ENCODE measurements at regions not wholly inside any gene's neighbourhood (a gene's known extent, or its start where the extent isn't known, plus 50 kb on each side); places are given as distances from the start of the nearest gene placed in this dataset.

GRCh38 chr13:79149210-79149609, 256.8 kb downstream of the RBM26 start:
- ChIA-PET CTCF (ENCODE audit: low intra/inter-chr PET ratio, low total read pairs) (no interaction called here), POLR2A (no interaction called here)
- ATAC-seq (no peak), DNase-seq (ENCODE audit: low spot score) (no peak), FAIRE-seq (no peak)
- no TSS peak for BruUV-seq (replicated peaks)
- no peaks in the 10 kb centered on the region for H3K79me2 ChIP-seq (ENCODE audit: insufficient read depth, low read length)
- no peaks in the 10 kb centered on the region for H3K4me1 ChIP-seq (ENCODE audit: insufficient read depth, low read length)
- H3K4me3 ChIP-seq (replicated peaks in 1 of 3; ENCODE audit: insufficient read depth in 1 of 3, low read depth in 2 of 3, low read length in 3 of 3) = no peak overlapping the region
- in situ Hi-C loops (cut with HindIII; ENCODE audit: extremely low pct_ligation_motif_present, low pct_unique_long_range_greater_than_20kb) (no loop called here), intact Hi-C loops (cut with micrococcal nuclease; ENCODE audit: unreplicated experiment) (no loop called here)
- no peaks in the 10 kb centered on the region for H3K36me3 ChIP-seq (replicated peaks in 1 of 2; ENCODE audit: control insufficient read depth in 1 of 2, insufficient read depth in 2 of 2, low read length in 2 of 2)
- 3% methylated on average over 1 of the region's 1 CpG for WGBS (ENCODE audit: low lambda C conversion rate)
- no peaks in the 10 kb centered on the region for H3K27me3 ChIP-seq (ENCODE audit: control insufficient read depth in 1 of 2, insufficient read depth in 2 of 2, low read length in 2 of 2)
- H3K9ac ChIP-seq (ENCODE audit: insufficient read depth, low read depth, low read length) = no peak overlapping the region
- TF ChIP-seq SOX6 (IDR thresholded peaks at IDR 0.05) = no peak
- no peak for TF ChIP-seq SOX6 (CRISPR knock-in tag; IDR thresholded peaks at IDR 0.05)
- TF ChIP-seq ZNF317 (CRISPR knock-in tag; IDR thresholded peaks at IDR 0.05) = peak; percentile 64; the same call in 1 of the 2 replicates
- no peak overlapping the region for H3K4me2 ChIP-seq (ENCODE audit: low read depth, low read length)
- no peaks in the 10 kb centered on the region for H3K9me3 ChIP-seq (ENCODE audit: low read length)
- no peak overlapping the region for H2AFZ ChIP-seq (ENCODE audit: low read length)
- no peak overlapping the region for H3K27ac ChIP-seq (ENCODE audit: extremely low read length, insufficient read depth, low read length)
- H4K20me1 ChIP-seq (ENCODE audit: insufficient read depth, low read length) = no peaks in the 10 kb centered on the region

- intact Hi-C loops (cut with micrococcal nuclease; ENCODE audit: unreplicated experiment) (no loop called here), in situ Hi-C loops (cut with HindIII; ENCODE audit: extremely low pct_ligation_motif_present, low pct_unique_long_range_greater_than_20kb) (no loop called here)
- POLR2A ChIA-PET = no interaction called here
- H3K4me2 ChIP-seq (ENCODE audit: low read depth, low read length) = no peak overlapping the region
- FAIRE-seq = no peak
- H4K20me1 ChIP-seq (ENCODE audit: insufficient read depth, low read length) = no peaks in the 10 kb centered on the region
- no peaks in the 10 kb centered on the region for H3K4me1 ChIP-seq (ENCODE audit: insufficient read depth, low read length)
- no peaks in the 10 kb centered on the region for H3K9me3 ChIP-seq (ENCODE audit: low read length)
- no peak for ATAC-seq
- WGBS (ENCODE audit: low lambda C conversion rate) = 32% methylated on average over 3 of the region's 3 CpGs
- no peaks in the 10 kb centered on the region for H3K36me3 ChIP-seq (replicated peaks in 1 of 2; ENCODE audit: control insufficient read depth in 1 of 2, insufficient read depth in 2 of 2, low read length in 2 of 2)
- TF ChIP-seq ZNF75D (CRISPR knock-in tag; IDR thresholded peaks at IDR 0.05; ENCODE audit: borderline replicate concordance) (no peak), RXRB (CRISPR knock-in tag; IDR thresholded peaks at IDR 0.05; ENCODE audit: borderline replicate concordance) (no peak), HNRNPK (IDR thresholded peaks at IDR 0.05; ENCODE audit: low read depth, low read length, poor library complexity, severe bottlenecking) (no peak)
- H2AFZ ChIP-seq (ENCODE audit: low read length) = no peak overlapping the region
- H3K9ac ChIP-seq (ENCODE audit: insufficient read depth, low read depth, low read length) = no peak overlapping the region
- BruUV-seq (replicated peaks) = no TSS peak
- no peaks in the 10 kb centered on the region for H3K27me3 ChIP-seq (ENCODE audit: control insufficient read depth in 1 of 2, insufficient read depth in 2 of 2, low read length in 2 of 2)
- CTCF ChIA-PET (ENCODE audit: low intra/inter-chr PET ratio, low total read pairs) = no interaction called here
- no peak overlapping the region for H3K4me3 ChIP-seq (replicated peaks in 1 of 3; ENCODE audit: insufficient read depth in 1 of 3, low read depth in 2 of 3, low read length in 3 of 3)
- H3K79me2 ChIP-seq (ENCODE audit: insufficient read depth, low read length) = no peaks in the 10 kb centered on the region
- no peak for DNase-seq (ENCODE audit: low spot score)
- H3K27ac ChIP-seq (ENCODE audit: extremely low read length, insufficient read depth, low read length) = no peak overlapping the region
These were observed 265.0 kb downstream of the RBM26 start for GRCh38 chr13:79141082-79141481.
